GM19452 (cell line): ENCODE measurements at regions not wholly inside any gene's neighbourhood (a gene's known extent, or its start where the extent isn't known, plus 50 kb on each side); places are given as distances from the start of the nearest gene placed in this dataset.

Experiments
- ATAC-seq: cut with Tn5 transposase; IDR thresholded peaks from one replicate; pipeline ENCODE4 v1.9.1; 2021; ENCODE audit not compliant: unreplicated experiment

GRCh38 chr20:11539450-11539849 is 378.2 kb upstream of the BTBD3 start:
- ATAC-seq = no peak

- no peak for ATAC-seq
Measured at GRCh38 chr20:11540558-11540957, 377.1 kb upstream of the BTBD3 start.

- ATAC-seq = no peak
Measured at GRCh38 chr20:11542645-11543044, 375.0 kb upstream of the BTBD3 start.

GRCh38 chr20:11544029-11544678 is 373.5 kb upstream of the BTBD3 start:
- peak; percentile 80 for ATAC-seq

GRCh38 chr20:11546939-11547338 is 370.8 kb upstream of the BTBD3 start:
- ATAC-seq = no peak

GRCh38 chr20:11549172-11550103 is 368.3 kb upstream of the BTBD3 start:
- no peak for ATAC-seq

GRCh38 chr20:11550657-11551338 is 366.9 kb upstream of the BTBD3 start:
- no peak for ATAC-seq

GRCh38 chr20:11551479-11551878 is 366.2 kb upstream of the BTBD3 start:
- ATAC-seq = no peak

GRCh38 chr20:11553603-11554002 is 364.1 kb upstream of the BTBD3 start:
- ATAC-seq = no peak

- ATAC-seq = no peak
Measured at GRCh38 chr20:11555510-11555909, 362.2 kb upstream of the BTBD3 start.

GRCh38 chr20:11556410-11556809 is 361.3 kb upstream of the BTBD3 start:
- ATAC-seq = no peak

- ATAC-seq = no peak
Measured at GRCh38 chr20:11564491-11564890, 353.2 kb upstream of the BTBD3 start.

GRCh38 chr20:11569163-11569562 is 348.5 kb upstream of the BTBD3 start:
- no peak for ATAC-seq

- ATAC-seq = no peak
Measured at GRCh38 chr20:11573507-11573906, 344.2 kb upstream of the BTBD3 start.

- no peak for ATAC-seq
Measured at GRCh38 chr20:11581271-11581670, 336.4 kb upstream of the BTBD3 start.

GRCh38 chr20:11582060-11582459 is 335.6 kb upstream of the BTBD3 start:
- no peak for ATAC-seq

GRCh38 chr20:11585752-11586352 is 331.8 kb upstream of the BTBD3 start:
- ATAC-seq = no peak

- ATAC-seq = no peak
Measured at GRCh38 chr20:11588875-11589274, 328.8 kb upstream of the BTBD3 start.

- ATAC-seq = no peak
Measured at GRCh38 chr20:11591965-11592364, 325.7 kb upstream of the BTBD3 start.

- ATAC-seq = no peak
Measured at GRCh38 chr20:11604339-11604738, 313.4 kb upstream of the BTBD3 start.

- no peak for ATAC-seq
Measured at GRCh38 chr20:11607047-11607446, 310.6 kb upstream of the BTBD3 start.
